OCI-LY3 (cell line): ENCODE measurements at regions not wholly inside any gene's neighbourhood (a gene's known extent, or its start where the extent isn't known, plus 50 kb on each side); places are given as distances from the start of the nearest gene placed in this dataset.

Experiments used
- EZH2phosphoT487 ChIP-seq: fragments of 200-600 bp; shearing (Covaris generic); IDR thresholded peaks from 2 replicates; pipeline ENCODE4 v1.6.1; 2018; ENCODE audit warnings: antibody characterized with exemption, mixed run types, low read depth
- TF ChIP-seq, protein P1 (sequence below): fragments of 200-600, 300-600 bp; sonication (generic); IDR thresholded peaks from 2 replicates; pipeline ENCODE4 v1.5.1; 2014; ENCODE audit warnings: antibody characterized with exemption, low read length, low read depth

DNA sequence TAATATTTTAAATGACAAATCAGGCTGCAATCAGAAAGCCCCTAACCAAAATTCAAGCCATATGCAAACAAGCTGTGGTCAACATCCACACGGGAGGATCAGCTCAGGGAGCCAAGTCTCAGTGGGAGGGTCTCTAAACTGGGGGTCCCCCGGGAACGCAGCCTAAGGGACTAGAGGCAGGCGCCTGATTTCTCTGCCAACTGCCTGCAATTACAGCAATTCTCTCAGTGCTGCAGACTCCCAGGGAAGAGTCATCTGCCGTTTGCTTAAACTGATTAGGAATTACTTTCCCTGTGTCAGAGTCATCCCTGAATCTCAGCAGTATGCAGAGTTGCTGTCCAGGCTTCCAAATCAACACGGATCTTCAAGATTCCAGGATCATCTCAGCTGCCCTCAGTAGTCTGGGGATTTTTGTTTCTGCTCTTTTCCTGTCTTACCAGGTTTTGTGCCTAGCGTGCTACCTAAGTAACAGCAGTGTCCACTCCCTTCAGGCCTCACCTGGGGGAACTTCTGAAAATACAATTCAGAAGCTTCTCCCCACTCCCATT lies 247.8 kb downstream of the RRAGC start:
- TF ChIP-seq EZH2phosphoT487: no peak
- TF ChIP-seq, protein P1, sequence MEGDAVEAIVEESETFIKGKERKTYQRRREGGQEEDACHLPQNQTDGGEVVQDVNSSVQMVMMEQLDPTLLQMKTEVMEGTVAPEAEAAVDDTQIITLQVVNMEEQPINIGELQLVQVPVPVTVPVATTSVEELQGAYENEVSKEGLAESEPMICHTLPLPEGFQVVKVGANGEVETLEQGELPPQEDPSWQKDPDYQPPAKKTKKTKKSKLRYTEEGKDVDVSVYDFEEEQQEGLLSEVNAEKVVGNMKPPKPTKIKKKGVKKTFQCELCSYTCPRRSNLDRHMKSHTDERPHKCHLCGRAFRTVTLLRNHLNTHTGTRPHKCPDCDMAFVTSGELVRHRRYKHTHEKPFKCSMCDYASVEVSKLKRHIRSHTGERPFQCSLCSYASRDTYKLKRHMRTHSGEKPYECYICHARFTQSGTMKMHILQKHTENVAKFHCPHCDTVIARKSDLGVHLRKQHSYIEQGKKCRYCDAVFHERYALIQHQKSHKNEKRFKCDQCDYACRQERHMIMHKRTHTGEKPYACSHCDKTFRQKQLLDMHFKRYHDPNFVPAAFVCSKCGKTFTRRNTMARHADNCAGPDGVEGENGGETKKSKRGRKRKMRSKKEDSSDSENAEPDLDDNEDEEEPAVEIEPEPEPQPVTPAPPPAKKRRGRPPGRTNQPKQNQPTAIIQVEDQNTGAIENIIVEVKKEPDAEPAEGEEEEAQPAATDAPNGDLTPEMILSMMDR: no peak
